GM13977 (cell line): ENCODE measurements at regions not wholly inside any gene's neighbourhood (a gene's known extent, or its start where the extent isn't known, plus 50 kb on each side); places are given as distances from the start of the nearest gene placed in this dataset.

Experiments used
- DNase-seq: peaks from one replicate; pipeline ENCODE4 v3.0.0; 2012; ENCODE audit warnings: low spot score
- CTCF ChIP-seq: IDR thresholded peaks from 2 replicates; pipeline ENCODE4 v1.5.1; 2012; ENCODE audit warnings: mild to moderate bottlenecking, control low read depth; ENCODE audit not compliant: insufficient read depth; ENCODE audit errors: extremely low read depth, missing control alignments
- in situ Hi-C: fragments of 300-500 bp; cut with MboI; formaldehyde crosslinking; loops from one replicate; pipeline ENCODE4 v1.12.0; 2022; ENCODE audit warnings: low sequenced_read_pairs, low pct_unique_long_range_greater_than_20kb, mixed read lengths, inconsistent platforms; ENCODE audit not compliant: unreplicated experiment

- no peak for TF ChIP-seq CTCF
- no peak for DNase-seq
- in situ Hi-C loops = no loop called here
Observed at GRCh38 chr1:224791362-224791941, 138.0 kb upstream of the DNAH14 start.

- no peak for DNase-seq
- in situ Hi-C loops = no loop called here
- TF ChIP-seq CTCF = no peak
Observed at GRCh38 chr1:224795591-224795990, 133.9 kb upstream of the DNAH14 start.

- TF ChIP-seq CTCF = no peak
- in situ Hi-C loops = no loop called here
Observed at GRCh38 chr1:224799083-224799482, 130.4 kb upstream of the DNAH14 start.

GRCh38 chr1:224800486-224801119 lies 128.9 kb upstream of the DNAH14 start:
- in situ Hi-C loops = no loop called here
- no peak for TF ChIP-seq CTCF
- no peak for DNase-seq

More at GRCh38 chr1:224799083-224799482, 130.4 kb upstream of the DNAH14 start:
- DNase-seq = no peak

DNA sequence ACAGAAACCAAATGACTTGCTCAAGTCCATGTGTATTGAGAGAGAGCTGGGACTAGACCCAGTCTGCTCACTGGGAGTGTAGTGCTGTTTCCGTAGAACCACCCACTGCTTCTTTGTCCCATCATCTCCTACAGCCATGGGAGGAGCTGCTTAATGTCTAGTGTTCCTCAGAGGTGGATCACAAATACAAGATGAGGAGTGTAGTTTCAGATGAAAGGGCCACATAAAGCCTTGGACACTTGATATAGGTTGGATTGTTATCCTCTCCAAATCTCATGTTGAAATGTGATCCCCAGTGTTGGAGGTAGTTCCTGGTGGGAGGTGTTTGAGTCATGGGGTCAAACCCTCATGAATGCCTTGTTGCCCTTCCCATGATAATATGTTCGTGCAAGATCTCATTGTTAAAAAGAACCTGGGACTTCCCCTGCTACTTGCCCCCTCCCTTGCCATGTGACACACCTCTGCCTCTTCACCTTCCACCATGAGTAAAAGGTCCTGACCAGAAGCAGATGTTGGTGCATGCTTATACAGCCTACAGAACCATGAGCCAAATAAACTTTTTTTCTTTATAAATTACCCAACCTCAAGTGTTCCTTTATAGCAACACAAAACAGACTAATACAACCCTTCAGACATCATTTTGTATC lies 127.5 kb upstream of the DNAH14 start:
- in situ Hi-C loops = no loop called here
- DNase-seq = no peak
- TF ChIP-seq CTCF = no peak

- in situ Hi-C loops = no loop called here
- DNase-seq = no peak
- TF ChIP-seq CTCF = no peak
Observed at GRCh38 chr1:224802617-224803016, 126.9 kb upstream of the DNAH14 start.
